Thyroid gland (tissue), 4 donors: ENCODE measurements at regions not wholly inside any gene's neighbourhood (a gene's known extent, or its start where the extent isn't known, plus 50 kb on each side); places are given as distances from the start of the nearest gene placed in this dataset.

Experiments
- CTCF ChIP-seq, 6 experiments: fragments of 200-600 bp in 3 of 6; fragments of 450-650 bp in 3 of 6; sonication (generic) in 3 of 6; IDR thresholded peaks; one replicate each; pipeline ENCODE4 v1.5.1; 2016 to 2019; ENCODE audit warnings: antibody characterized with exemption in 6 of 6, mild to moderate bottlenecking in 2 of 6, inconsistent platforms in 1 of 6, moderate library complexity in 1 of 6
- POLR2A ChIP-seq, 2 donors: fragments of 450-650 bp; IDR thresholded peaks; one replicate each; pipeline ENCODE4 v1.6.1; 2017; ENCODE audit warnings: antibody characterized with exemption in 2 of 2, mild to moderate bottlenecking in 2 of 2, moderate library complexity in 1 of 2

- no peak for TF ChIP-seq CTCF (IDR thresholded peaks at IDR 0.05)
- TF ChIP-seq POLR2A (IDR thresholded peaks at IDR 0.05): no peak
These were observed 657.9 kb upstream of the CT83 start for GRCh38 chrX:117120700-117121099.
